ENCODE measurements at regions not wholly inside any gene's neighbourhood (a gene's known extent, or its start where the extent isn't known, plus 50 kb on each side); places are given as distances from the start of the nearest gene placed in this dataset.

DNA sequence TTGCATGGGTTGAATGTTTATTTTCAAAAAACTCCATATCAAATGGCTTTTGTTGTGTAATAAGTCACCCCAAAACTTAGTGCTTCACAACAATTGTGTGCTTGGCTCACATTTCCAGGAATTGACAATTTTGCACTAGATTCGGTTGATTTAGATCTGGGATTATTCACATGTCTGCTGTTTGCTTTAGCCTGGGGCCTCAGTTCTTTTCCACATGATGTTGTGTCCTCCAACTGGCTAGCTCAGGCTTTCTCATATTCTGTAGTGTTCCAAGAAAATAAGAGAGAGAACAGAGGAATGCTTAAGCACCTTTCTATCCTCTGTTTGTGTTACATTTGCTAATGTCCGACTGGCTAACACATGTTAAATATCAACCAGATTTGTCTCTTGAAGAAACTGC lies 281.5 kb upstream of the ADGRL4 start:
- no peaks in the 10 kb centered on the region for H3K36me3 ChIP-seq (ENCODE audit: control insufficient read depth, insufficient read depth, low read length)
- no peaks in the 10 kb centered on the region for H3K4me1 ChIP-seq (ENCODE audit: control insufficient read depth, insufficient read depth, low read length)
- no peaks in the 10 kb centered on the region for H3K9me3 ChIP-seq (ENCODE audit: control insufficient read depth, insufficient read depth, low read length)
- no peak overlapping the region for H3K4me3 ChIP-seq (ENCODE audit: low read depth, low read length)
- H3K9ac ChIP-seq (ENCODE audit: low read depth, low read length): no peak overlapping the region
- H3K27me3 ChIP-seq (ENCODE audit: control insufficient read depth, insufficient read depth, low read length): no peaks in the 10 kb centered on the region

DNA sequence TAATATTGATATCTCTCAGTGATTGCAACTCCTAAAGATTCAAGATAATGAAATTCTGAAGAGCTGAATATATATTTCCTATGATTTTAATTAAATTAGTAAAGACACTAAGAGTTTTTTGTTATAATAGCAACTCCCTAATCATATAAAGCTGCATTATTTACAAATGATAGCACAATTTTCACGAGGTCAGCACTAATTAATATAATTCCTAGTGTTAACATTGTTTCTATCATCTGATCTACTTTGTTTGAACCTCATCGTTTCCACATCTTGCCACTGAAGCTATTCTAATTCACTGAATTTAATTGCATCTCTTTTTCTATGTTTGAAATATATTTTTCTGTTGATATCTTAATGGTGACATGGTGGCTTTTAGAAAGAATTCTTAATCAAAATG lies 279.1 kb upstream of the ADGRL4 start:
- Histone ChIP-seq H3K4me1 (ENCODE audit: control insufficient read depth, insufficient read depth, low read length) (no peaks in the 10 kb centered on the region), H3K9ac (ENCODE audit: low read depth, low read length) (no peak overlapping the region), H3K9me3 (ENCODE audit: control insufficient read depth, insufficient read depth, low read length) (no peaks in the 10 kb centered on the region)

DNA sequence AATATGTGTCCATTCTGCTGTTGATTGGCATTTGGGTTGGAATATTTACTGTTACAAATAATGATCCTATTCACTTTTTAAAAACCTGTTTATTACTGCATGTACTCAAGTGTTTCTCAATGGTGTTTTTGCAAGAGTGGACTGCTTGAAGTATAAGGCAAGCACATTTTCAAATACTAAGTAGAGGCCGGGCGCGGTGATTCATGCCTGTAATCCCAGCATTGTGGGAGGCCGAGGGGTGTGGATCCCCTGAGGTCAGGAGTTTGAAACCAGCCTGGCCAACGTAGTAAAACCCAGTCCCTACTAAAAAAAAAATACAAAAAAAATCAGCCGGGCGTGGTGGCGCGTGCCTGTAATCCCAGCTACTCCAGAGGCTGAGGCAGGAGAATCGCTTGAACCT lies 276.9 kb upstream of the ADGRL4 start:
- Histone ChIP-seq H3K9ac (ENCODE audit: low read depth, low read length) (no peak overlapping the region), H3K27me3 (ENCODE audit: control insufficient read depth, insufficient read depth, low read length) (no peaks in the 10 kb centered on the region), H3K4me1 (ENCODE audit: control insufficient read depth, insufficient read depth, low read length) (no peaks in the 10 kb centered on the region), H3K9me3 (ENCODE audit: control insufficient read depth, insufficient read depth, low read length) (no peaks in the 10 kb centered on the region), H3K36me3 (ENCODE audit: control insufficient read depth, insufficient read depth, low read length) (no peaks in the 10 kb centered on the region), H3K4me3 (ENCODE audit: low read depth, low read length) (no peak overlapping the region)

More for the DNA sequence above, 279.1 kb upstream of the ADGRL4 start:
- H3K36me3 ChIP-seq (ENCODE audit: control insufficient read depth, insufficient read depth, low read length): no peaks in the 10 kb centered on the region
- H3K27me3 ChIP-seq (ENCODE audit: control insufficient read depth, insufficient read depth, low read length): no peaks in the 10 kb centered on the region
- no peak overlapping the region for H3K4me3 ChIP-seq (ENCODE audit: low read depth, low read length)

DNA sequence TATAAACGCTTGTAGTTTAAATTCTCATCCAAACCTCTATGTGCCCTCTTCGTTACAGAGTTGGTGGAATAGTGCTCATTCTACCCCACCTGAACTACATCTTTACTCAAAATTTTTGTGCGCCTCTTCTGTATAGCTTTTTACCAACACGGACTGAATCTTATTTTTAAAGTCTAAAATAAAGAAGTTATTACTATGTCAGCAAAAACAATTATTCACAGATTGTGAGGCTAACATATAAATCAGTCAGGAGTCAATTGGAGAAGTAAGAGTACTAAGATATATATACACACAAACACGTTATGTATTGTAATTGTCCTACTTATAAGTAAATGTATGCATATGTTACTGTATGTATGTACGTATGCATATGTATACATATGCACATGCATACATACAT lies 274.9 kb upstream of the ADGRL4 start:
- H3K27me3 ChIP-seq (ENCODE audit: control insufficient read depth, insufficient read depth, low read length): no peaks in the 10 kb centered on the region
- no peak overlapping the region for H3K9ac ChIP-seq (ENCODE audit: low read depth, low read length)

DNA sequence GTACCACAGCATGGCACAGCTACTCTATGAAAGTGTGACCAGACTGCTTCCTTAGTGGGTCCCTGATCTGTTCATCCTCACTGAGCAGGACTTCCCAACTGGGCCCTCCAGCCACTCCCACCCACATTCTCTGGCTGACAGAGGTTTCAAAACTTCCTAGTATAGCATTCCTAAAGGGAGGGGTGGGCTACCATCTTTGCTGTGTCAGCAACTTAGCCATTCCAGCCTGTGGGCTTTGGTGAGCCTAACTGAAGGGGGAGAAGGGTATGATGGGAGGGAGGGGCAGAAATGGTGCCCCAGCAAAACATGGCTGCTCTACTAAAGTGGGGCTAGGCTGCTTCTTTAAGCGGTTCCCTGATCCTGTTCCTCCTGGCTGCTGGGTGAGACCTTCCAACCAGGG lies 265.2 kb upstream of the ADGRL4 start:
- H3K36me3 ChIP-seq (ENCODE audit: control insufficient read depth, insufficient read depth, low read length): no peaks in the 10 kb centered on the region
- H3K4me3 ChIP-seq (ENCODE audit: low read depth, low read length): no peak overlapping the region
- H3K27me3 ChIP-seq (ENCODE audit: control insufficient read depth, insufficient read depth, low read length): no peaks in the 10 kb centered on the region
- no peak overlapping the region for H3K9ac ChIP-seq (ENCODE audit: low read depth, low read length)
- no peaks in the 10 kb centered on the region for H3K9me3 ChIP-seq (ENCODE audit: control insufficient read depth, insufficient read depth, low read length)
- H3K4me1 ChIP-seq (ENCODE audit: control insufficient read depth, insufficient read depth, low read length): no peaks in the 10 kb centered on the region

More for the DNA sequence above, 274.9 kb upstream of the ADGRL4 start:
- Histone ChIP-seq H3K36me3 (ENCODE audit: control insufficient read depth, insufficient read depth, low read length) (no peaks in the 10 kb centered on the region), H3K4me1 (ENCODE audit: control insufficient read depth, insufficient read depth, low read length) (no peaks in the 10 kb centered on the region), H3K9me3 (ENCODE audit: control insufficient read depth, insufficient read depth, low read length) (no peaks in the 10 kb centered on the region), H3K4me3 (ENCODE audit: low read depth, low read length) (no peak overlapping the region)

DNA sequence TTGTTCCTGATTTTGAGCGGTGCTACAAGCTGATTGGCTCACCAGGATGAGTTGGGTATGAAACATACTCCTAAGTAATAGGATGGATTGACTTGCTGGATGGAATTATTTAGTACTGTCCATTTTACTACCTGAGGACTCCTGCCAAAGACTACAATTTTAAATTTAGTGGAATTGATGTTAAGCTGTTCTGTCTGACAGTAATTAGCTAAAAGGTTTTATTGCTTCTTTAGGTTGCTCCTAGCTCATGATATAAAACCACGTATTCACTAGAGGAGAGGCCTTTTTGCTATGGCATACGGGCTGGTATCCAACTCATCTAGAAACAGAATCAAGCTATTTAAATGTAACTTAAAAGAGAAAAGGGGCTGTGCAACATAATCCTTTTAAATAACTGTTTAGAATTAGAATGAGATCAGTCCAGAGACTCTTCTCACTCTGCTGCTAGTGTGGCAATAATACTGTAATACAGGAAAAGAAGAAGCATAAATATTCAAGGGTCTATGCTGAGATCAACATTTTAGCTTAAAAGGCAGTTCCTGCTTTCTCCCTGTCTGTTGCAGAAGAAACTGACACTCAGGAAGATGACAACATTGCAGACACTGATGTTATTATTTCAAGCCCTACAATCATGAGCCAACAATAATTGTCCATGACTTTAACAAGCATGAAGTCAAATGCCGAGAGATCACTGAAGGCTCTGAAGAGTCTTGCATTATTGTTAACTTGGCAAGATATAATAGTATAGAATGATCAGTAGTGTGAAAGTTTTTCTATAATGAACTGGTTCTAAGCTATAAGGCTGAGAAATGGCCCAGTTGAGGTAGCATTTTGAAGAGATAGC lies 258.7 kb upstream of the ADGRL4 start:
- H3K4me1 ChIP-seq (ENCODE audit: control insufficient read depth, insufficient read depth, low read length): peaks cover 33% of the 10 kb centered on the region
- H3K36me3 ChIP-seq (ENCODE audit: control insufficient read depth, insufficient read depth, low read length): no peaks in the 10 kb centered on the region
- no peak overlapping the region for H3K4me3 ChIP-seq (ENCODE audit: low read depth, low read length)
- no peaks in the 10 kb centered on the region for H3K9me3 ChIP-seq (ENCODE audit: control insufficient read depth, insufficient read depth, low read length)
- no peak overlapping the region for H3K9ac ChIP-seq (ENCODE audit: low read depth, low read length)
- no peaks in the 10 kb centered on the region for H3K27me3 ChIP-seq (ENCODE audit: control insufficient read depth, insufficient read depth, low read length)

DNA sequence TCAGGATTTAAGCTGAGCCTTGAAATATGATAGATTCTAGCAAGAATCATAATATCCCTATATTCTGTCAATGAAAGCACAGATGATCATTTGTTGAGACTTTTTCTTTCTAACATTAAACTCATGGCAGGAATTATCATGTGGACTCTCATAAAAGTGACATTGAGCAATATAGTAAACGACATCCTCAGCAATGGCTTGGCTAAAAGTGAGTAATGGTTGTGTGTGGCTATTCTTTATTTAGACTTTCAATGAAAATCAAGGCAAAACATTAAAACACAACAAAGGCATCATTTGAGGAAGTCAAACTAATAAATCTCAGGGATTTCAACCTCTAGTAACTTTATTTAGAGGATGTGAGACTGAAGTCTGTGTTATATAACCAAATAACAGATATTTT lies 257.8 kb upstream of the ADGRL4 start:
- Histone ChIP-seq H3K27me3 (ENCODE audit: control insufficient read depth, insufficient read depth, low read length) (no peaks in the 10 kb centered on the region), H3K4me3 (ENCODE audit: low read depth, low read length) (no peak overlapping the region), H3K4me1 (ENCODE audit: control insufficient read depth, insufficient read depth, low read length) (peaks cover 33% of the 10 kb centered on the region), H3K9me3 (ENCODE audit: control insufficient read depth, insufficient read depth, low read length) (no peaks in the 10 kb centered on the region), H3K36me3 (ENCODE audit: control insufficient read depth, insufficient read depth, low read length) (no peaks in the 10 kb centered on the region), H3K9ac (ENCODE audit: low read depth, low read length) (no peak overlapping the region)

DNA sequence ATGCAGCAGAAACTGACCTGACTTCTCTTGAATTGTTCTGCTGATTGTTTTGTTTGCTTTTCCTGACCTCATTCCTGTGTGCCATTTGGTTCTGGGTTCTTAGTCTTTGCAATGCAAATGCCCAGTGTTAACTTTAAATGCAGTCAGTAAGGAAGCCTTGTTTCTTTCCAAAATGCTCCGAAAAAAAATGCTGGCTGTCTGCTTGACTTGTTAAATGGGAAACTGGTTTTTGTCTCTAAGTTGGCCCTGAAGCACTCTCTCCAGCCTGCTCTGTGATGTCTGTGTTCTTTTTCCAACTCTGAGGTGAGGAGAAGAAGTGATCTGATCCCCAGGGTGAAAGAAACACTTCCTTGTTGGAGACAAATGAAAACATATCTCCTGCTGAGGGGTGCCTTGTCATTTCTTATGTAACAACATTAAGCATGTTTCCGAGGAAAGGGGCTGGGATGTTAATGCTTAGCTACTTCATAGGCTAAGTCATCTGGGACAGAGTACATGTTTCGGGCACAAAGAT lies 256.3 kb upstream of the ADGRL4 start:
- Histone ChIP-seq H3K4me3 (ENCODE audit: low read depth, low read length) (no peak overlapping the region), H3K27me3 (ENCODE audit: control insufficient read depth, insufficient read depth, low read length) (no peaks in the 10 kb centered on the region), H3K36me3 (ENCODE audit: control insufficient read depth, insufficient read depth, low read length) (no peaks in the 10 kb centered on the region), H3K4me1 (ENCODE audit: control insufficient read depth, insufficient read depth, low read length) (peaks cover 33% of the 10 kb centered on the region), H3K9ac (ENCODE audit: low read depth, low read length) (peak overlapping the region; percentile 0), H3K9me3 (ENCODE audit: control insufficient read depth, insufficient read depth, low read length) (no peaks in the 10 kb centered on the region)

DNA sequence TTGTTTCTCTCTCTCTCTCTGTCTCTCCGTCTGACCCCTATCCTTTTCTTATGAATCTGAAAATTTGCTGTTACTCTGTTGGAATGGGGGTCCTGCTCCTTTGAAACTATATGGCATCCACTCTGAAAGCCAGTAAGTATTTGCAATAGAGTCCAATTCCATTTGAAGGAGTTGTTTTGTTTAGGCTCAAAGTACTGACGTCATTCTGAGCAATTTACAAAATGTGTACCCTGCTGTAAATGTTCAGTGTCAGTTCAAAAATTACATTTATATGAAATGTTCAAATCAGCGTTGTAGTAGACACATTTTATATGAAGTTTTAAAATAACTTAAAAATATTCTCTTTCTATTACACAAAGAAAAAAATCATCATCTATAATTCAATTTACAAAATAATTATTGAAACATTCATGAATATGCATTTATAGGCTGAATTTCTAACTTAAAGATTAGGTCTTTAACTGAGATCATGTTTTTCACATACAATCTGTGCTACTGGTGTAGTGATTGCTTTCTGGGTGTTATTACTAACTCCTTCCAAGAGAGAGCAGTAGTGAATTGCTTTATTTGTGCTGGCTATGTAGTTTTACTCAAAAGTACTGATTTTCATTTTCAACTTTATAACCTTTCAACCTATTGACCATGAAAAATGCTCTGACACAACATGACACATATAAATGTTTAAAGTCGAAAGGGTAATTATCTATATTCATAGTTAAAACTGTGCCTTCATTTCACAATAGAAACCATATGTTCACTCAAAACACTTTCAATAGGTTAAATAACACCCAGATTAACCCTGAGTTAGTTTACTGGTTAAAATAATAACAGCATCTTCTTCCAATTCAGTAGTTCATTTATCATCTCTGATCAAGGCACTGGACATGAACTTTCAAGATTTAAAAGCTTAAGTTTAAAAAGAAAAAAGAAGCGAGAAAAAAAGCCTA lies 253.1 kb upstream of the ADGRL4 start:
- Histone ChIP-seq H3K4me1 (ENCODE audit: control insufficient read depth, insufficient read depth, low read length) (peaks cover 31% of the 10 kb centered on the region), H3K4me3 (ENCODE audit: low read depth, low read length) (no peak overlapping the region), H3K36me3 (ENCODE audit: control insufficient read depth, insufficient read depth, low read length) (no peaks in the 10 kb centered on the region), H3K9me3 (ENCODE audit: control insufficient read depth, insufficient read depth, low read length) (no peaks in the 10 kb centered on the region), H3K27me3 (ENCODE audit: control insufficient read depth, insufficient read depth, low read length) (no peaks in the 10 kb centered on the region), H3K9ac (ENCODE audit: low read depth, low read length) (no peak overlapping the region)

DNA sequence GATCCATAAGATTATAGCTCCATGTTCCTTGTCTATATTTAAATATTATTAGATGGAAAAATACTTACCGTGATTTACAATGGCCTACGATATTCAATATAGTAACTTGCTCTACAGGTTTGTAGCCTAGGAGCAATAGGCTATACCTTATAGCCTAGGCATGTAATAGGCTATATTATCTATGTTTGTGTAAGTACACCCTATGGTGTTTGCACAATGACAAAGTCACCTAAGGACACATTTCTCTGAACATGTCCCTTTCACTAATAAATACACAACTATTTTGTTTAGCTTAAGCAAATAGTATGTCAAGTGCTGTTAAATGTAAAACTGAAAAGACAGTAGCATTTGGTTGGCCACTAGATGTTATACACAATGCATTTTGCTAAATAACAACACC lies 248.9 kb upstream of the ADGRL4 start:
- no peak overlapping the region for H3K9ac ChIP-seq (ENCODE audit: low read depth, low read length)
- H3K4me1 ChIP-seq (ENCODE audit: control insufficient read depth, insufficient read depth, low read length): no peaks in the 10 kb centered on the region
- H3K27me3 ChIP-seq (ENCODE audit: control insufficient read depth, insufficient read depth, low read length): no peaks in the 10 kb centered on the region
- no peaks in the 10 kb centered on the region for H3K9me3 ChIP-seq (ENCODE audit: control insufficient read depth, insufficient read depth, low read length)
- no peak overlapping the region for H3K4me3 ChIP-seq (ENCODE audit: low read depth, low read length)
- H3K36me3 ChIP-seq (ENCODE audit: control insufficient read depth, insufficient read depth, low read length): no peaks in the 10 kb centered on the region

DNA sequence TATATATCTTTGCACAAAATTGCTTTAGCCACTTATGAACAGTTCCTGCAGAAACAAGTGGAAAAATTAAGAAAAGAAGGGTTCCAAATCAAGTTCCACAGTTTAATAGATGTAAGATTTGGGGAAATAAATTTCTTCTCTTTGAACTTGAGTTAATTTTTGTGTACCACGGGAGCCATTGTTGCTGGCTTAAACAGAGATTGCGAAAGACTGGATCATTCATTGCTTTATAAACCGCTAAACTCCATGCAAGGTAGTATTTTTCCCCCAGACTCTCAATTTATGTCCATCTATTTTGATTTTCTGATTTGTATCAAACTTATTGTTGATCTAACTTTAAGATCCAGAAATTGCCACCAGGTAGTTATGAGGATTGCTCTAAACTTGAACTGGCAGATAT lies 246.1 kb upstream of the ADGRL4 start:
- Histone ChIP-seq H3K9me3 (ENCODE audit: control insufficient read depth, insufficient read depth, low read length) (no peaks in the 10 kb centered on the region), H3K9ac (ENCODE audit: low read depth, low read length) (no peak overlapping the region), H3K4me1 (ENCODE audit: control insufficient read depth, insufficient read depth, low read length) (no peaks in the 10 kb centered on the region), H3K4me3 (ENCODE audit: low read depth, low read length) (no peak overlapping the region), H3K27me3 (ENCODE audit: control insufficient read depth, insufficient read depth, low read length) (no peaks in the 10 kb centered on the region), H3K36me3 (ENCODE audit: control insufficient read depth, insufficient read depth, low read length) (no peaks in the 10 kb centered on the region)

Data from iPS-15b (cell line).